Esophagus muscularis mucosa (tissue), 4 donors: ENCODE measurements at regions not wholly inside any gene's neighbourhood (a gene's known extent, or its start where the extent isn't known, plus 50 kb on each side); places are given as distances from the start of the nearest gene placed in this dataset.

Source experiments
- CTCF ChIP-seq, 3 experiments: fragments of 200-600 bp in 2 of 3; fragments of 450-650 bp in 1 of 3; sonication (generic) in 2 of 3; IDR thresholded peaks; one replicate each; pipeline ENCODE4 v1.5.1; 2017 to 2019; ENCODE audit warnings: antibody characterized with exemption in 3 of 3, mild to moderate bottlenecking in 2 of 3, moderate library complexity in 1 of 3
- EP300 ChIP-seq: sonication (generic); formaldehyde crosslinking; IDR thresholded peaks from one replicate; pipeline ENCODE4 v1.6.1; 2017; ENCODE audit warnings: antibody characterized with exemption
- POLR2A ChIP-seq: fragments of 450-650 bp; IDR thresholded peaks from one replicate; pipeline ENCODE4 v1.6.1; 2017; ENCODE audit warnings: antibody characterized with exemption, moderate library complexity, mild to moderate bottlenecking, low read depth
- POLR2AphosphoS5 ChIP-seq, 2 donors: sonication (generic); formaldehyde crosslinking; IDR thresholded peaks; one replicate each; pipeline ENCODE4 v1.6.1; 2017; ENCODE audit warnings: antibody characterized with exemption in 2 of 2

- TF ChIP-seq CTCF (IDR thresholded peaks at IDR 0.05) (no peak), POLR2AphosphoS5 (IDR thresholded peaks at IDR 0.05) (no peak), POLR2A (no peak), EP300 (no peak)
These were observed 739.8 kb upstream of the PTPRD start for GRCh38 chr9:11352612-11353011.
